Kidney (tissue), 13 donors: ENCODE measurements at regions not wholly inside any gene's neighbourhood (a gene's known extent, or its start where the extent isn't known, plus 50 kb on each side); places are given as distances from the start of the nearest gene placed in this dataset.
A peak's percentile ranks its signal among the peaks of the same experiment; 100 is the strongest.

Experiments used
- DNase-seq, 5 donors: peaks; one replicate each; pipeline ENCODE4 v3.0.0-alpha.2; 2013 to 2020
- FAIRE-seq: peaks from 2 replicates; lab custom pipeline; 2012; peaks lifted over from hg19 to GRCh38; lab: Jason Lieb, UNC
- H3K27ac ChIP-seq, 2 donors: one replicate each; pipeline ENCODE4 v1.7.0; 2013; ENCODE audit warnings: low read depth in 2 of 2, low read length in 2 of 2, inconsistent platforms in 1 of 2
- H3K27me3 ChIP-seq: one replicate; pipeline ENCODE4 v1.7.1; 2013; ENCODE audit warnings: low read length, inconsistent platforms; ENCODE audit not compliant: control insufficient read depth, insufficient read depth
- H3K36me3 ChIP-seq, 3 donors: one replicate each; pipeline versions ENCODE4 v1.7.0 to v1.7.1; 2013; ENCODE audit warnings: low read length in 3 of 3, control low read depth in 1 of 3, inconsistent platforms in 1 of 3; ENCODE audit not compliant: insufficient read depth in 3 of 3, control insufficient read depth in 2 of 3
- H3K4me1 ChIP-seq, 3 donors: one replicate each; pipeline versions ENCODE4 v1.7.0 to v1.7.1; 2013; ENCODE audit warnings: low read length in 3 of 3, inconsistent platforms in 1 of 3, low read depth in 1 of 3; ENCODE audit not compliant: control insufficient read depth in 2 of 3, insufficient read depth in 2 of 3
- H3K4me3 ChIP-seq, 3 donors: one replicate each; pipeline versions ENCODE4 v1.7.0 to v1.8.1; 2013; ENCODE audit warnings: low read length in 3 of 3, control low read depth in 1 of 3, inconsistent platforms in 1 of 3
- H3K9ac ChIP-seq, 3 donors: one replicate each; pipeline versions ENCODE4 v1.7.0 to v1.7.1; 2013; ENCODE audit warnings: low read length in 3 of 3, control low read depth in 1 of 3, inconsistent platforms in 1 of 3
- H3K9me3 ChIP-seq, 3 donors: one replicate each; pipeline versions ENCODE4 v1.7.0 to v1.7.1; 2013; ENCODE audit warnings: low read length in 3 of 3, control low read depth in 1 of 3, inconsistent platforms in 1 of 3; ENCODE audit not compliant: control insufficient read depth in 2 of 3, insufficient read depth in 1 of 3
- intact Hi-C: fragments of 100-400 bp; cut with DNase I; formaldehyde crosslinking; loops from one replicate; pipeline ENCODE4 v1.11.1; 2022
- TF ChIP-seq, protein P1 (sequence below): IDR thresholded peaks from 3 replicates; pipeline ENCODE4 v1.5.1; 2012; ENCODE audit warnings: mild to moderate bottlenecking, moderate library complexity, borderline replicate concordance; ENCODE audit not compliant: insufficient read depth; ENCODE audit errors: extremely low read depth
- donor health status: control.
- donor health status: control.
- donor health status: control.
- donor health status: control.
- donor health status: control.
- donor health status: DM: yes; HTN: yes; CAD: no.
- donor health status: Normal renal cell carcinoma (clear cell type).

DNA sequence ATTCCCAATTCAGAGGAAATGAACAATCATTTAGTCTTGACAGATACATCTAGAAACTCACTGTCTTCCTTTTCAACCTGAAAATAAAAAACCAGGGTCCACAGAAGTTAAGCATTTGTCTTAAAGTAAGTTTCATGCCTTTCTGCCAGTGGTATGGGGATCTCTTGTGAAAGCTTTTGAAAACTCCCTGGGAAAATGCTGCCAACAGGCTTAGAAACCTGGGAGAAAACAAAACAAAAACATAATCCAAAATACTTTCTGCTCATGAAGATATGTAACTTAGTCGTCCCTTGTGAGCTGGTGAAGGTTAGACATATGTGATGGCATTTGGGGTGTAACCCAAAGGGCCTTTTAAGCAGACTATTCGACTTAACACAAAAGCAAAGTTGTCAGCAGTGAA is 66.4 kb upstream of the ZNF438 start:
- TF ChIP-seq, protein P1, sequence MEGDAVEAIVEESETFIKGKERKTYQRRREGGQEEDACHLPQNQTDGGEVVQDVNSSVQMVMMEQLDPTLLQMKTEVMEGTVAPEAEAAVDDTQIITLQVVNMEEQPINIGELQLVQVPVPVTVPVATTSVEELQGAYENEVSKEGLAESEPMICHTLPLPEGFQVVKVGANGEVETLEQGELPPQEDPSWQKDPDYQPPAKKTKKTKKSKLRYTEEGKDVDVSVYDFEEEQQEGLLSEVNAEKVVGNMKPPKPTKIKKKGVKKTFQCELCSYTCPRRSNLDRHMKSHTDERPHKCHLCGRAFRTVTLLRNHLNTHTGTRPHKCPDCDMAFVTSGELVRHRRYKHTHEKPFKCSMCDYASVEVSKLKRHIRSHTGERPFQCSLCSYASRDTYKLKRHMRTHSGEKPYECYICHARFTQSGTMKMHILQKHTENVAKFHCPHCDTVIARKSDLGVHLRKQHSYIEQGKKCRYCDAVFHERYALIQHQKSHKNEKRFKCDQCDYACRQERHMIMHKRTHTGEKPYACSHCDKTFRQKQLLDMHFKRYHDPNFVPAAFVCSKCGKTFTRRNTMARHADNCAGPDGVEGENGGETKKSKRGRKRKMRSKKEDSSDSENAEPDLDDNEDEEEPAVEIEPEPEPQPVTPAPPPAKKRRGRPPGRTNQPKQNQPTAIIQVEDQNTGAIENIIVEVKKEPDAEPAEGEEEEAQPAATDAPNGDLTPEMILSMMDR: no peak
- Histone ChIP-seq H3K9ac (no peak overlapping the region), H3K4me1 (peaks cover 0 to 7% (median 4%) of the 10 kb centered on the region in 3 donors), H3K36me3 (no peaks in the 10 kb centered on the region), H3K27ac (no peak overlapping the region), H3K4me3 (no peak overlapping the region), H3K27me3 (no peaks in the 10 kb centered on the region), H3K9me3 (no peaks in the 10 kb centered on the region)
- intact Hi-C loops: no loop called here
- DNase-seq (no peak), FAIRE-seq (no peak)

DNA sequence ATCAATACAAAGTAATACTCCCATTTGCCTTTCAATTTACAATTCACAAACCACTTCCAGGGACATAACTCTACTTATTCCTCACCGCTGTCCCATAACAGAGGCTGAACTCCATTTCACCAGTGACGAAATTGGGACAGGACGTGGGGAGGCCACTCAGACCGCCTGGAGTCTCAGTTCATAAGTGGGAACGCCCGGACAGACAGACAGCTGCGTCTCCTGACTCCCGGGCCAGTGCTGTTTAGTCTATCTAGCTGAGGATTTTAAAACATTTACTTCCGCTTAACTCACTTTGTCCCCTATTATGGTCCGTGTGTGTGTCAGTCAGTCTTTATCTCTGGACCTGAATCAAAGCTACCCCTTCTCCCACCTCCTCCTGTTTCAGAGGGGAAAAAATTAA is 67.4 kb upstream of the ZNF438 start:
- H3K9me3 ChIP-seq: no peaks in the 10 kb centered on the region
- TF ChIP-seq, protein P1: no peak
- no peak overlapping the region for H3K9ac ChIP-seq
- H3K27ac ChIP-seq: no peak overlapping the region
- no peak for DNase-seq
- no peaks in the 10 kb centered on the region for H3K36me3 ChIP-seq
- no peaks in the 10 kb centered on the region for H3K27me3 ChIP-seq
- intact Hi-C loops: no loop called here
- peaks cover 0 to 7% (median 4%) of the 10 kb centered on the region in 3 donors for H3K4me1 ChIP-seq
- no peak for FAIRE-seq
- H3K4me3 ChIP-seq: no peak overlapping the region

DNA sequence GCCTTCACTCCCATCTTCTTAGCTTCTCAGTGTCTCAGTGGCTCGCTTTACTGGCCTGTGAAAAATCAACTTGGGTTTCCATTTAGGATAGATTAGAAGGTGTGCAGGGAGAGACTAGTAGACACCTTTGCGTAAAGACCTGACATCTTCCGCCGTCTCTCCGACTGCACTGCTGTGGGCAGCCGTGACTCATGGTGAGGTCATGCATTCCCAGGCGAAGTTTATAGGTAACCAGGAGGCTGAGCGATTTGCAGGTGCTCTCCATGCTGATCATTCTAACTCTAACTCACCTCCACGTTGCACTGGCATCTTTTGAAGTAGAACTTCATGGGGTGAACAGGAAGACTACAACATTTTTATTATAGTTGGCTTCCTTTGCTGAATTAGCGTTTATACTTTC is 68.0 kb upstream of the ZNF438 start:
- Histone ChIP-seq H3K4me3 (no peak overlapping the region), H3K9ac (no peak overlapping the region), H3K9me3 (no peaks in the 10 kb centered on the region), H3K36me3 (no peaks in the 10 kb centered on the region), H3K27ac (peak overlapping the region in 1 of 2 donors; percentile 26), H3K27me3 (no peaks in the 10 kb centered on the region), H3K4me1 (peaks cover 0 to 7% (median 4%) of the 10 kb centered on the region in 3 donors)
- no peak for FAIRE-seq
- intact Hi-C loops: no loop called here
- peak; percentile 62 to 89 (median 73) for DNase-seq
- TF ChIP-seq, protein P1: no peak

DNA sequence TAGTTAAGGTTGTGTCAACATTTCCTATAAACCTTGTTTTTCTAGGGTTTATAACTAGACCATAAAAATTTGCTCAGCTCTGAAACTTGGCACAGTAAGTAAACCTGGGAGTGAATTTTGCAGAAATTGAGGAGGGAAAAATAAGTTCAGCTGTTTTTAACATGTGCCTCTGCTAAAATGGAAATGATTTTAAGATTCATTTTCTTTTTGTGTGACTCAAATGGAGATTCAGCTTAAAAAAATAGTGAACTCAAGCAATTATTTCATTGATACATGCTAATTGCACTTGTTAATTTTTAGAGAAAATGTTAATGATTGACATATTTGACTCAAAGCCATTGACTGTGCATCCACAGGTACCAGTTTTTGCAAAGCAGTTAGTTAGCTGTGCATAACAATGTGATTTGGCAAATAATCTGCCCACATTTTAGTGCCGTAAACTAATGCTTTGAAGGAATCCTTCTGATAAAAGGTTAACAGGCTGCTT is 68.5 kb upstream of the ZNF438 start:
- TF ChIP-seq, protein P1: no peak
- no peak overlapping the region for H3K4me3 ChIP-seq
- intact Hi-C loops: no loop called here
- peaks cover 0 to 7% (median 4%) of the 10 kb centered on the region in 3 donors for H3K4me1 ChIP-seq
- DNase-seq: peak in 2 of 5 donors; percentile 52 to 61
- FAIRE-seq: no peak
- no peak overlapping the region for H3K9ac ChIP-seq
- H3K9me3 ChIP-seq: no peaks in the 10 kb centered on the region
- H3K36me3 ChIP-seq: no peaks in the 10 kb centered on the region
- no peaks in the 10 kb centered on the region for H3K27me3 ChIP-seq
- peak overlapping the region in 1 of 2 donors; percentile 26 for H3K27ac ChIP-seq
